ENCODE measurements at regions not wholly inside any gene's neighbourhood (a gene's known extent, or its start where the extent isn't known, plus 50 kb on each side); places are given as distances from the start of the nearest gene placed in this dataset.

DNA sequence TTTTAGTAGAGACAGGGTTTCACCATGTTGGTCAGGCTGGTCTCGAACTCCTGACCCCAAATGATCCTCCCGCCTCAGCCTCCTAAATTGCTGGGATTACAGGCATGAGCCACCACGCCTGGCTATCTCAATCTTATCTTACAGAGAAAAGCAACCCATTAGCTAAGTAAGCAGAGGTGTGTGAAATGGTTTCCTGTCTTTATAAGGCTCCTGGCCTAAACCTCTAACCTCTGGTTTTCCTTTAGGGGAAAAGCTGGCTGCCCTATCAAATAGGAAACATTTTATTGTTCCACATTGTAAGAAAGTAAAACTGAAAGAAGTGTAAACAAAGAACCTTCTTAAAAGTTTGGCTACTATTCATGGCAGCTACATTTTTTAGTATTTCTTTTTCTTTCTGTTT, 78.3 kb upstream of the MORC3 start:
- Histone ChIP-seq H3K4me2 (ENCODE audit: low read length) (no peak overlapping the region), H2BK5ac (ENCODE audit: low read length) (no peak overlapping the region), H2BK15ac (replicated peaks; ENCODE audit: low read depth) (no peak overlapping the region), H3K4me3 (ENCODE audit: low read length) (no peak overlapping the region), H2BK120ac (ENCODE audit: low read depth, low read length) (no peak overlapping the region), H4K8ac (ENCODE audit: low read depth, low read length) (no peak overlapping the region), H3K4me1 (ENCODE audit: control insufficient read depth, low read depth, low read length) (no peaks in the 10 kb centered on the region), H3K27ac (ENCODE audit: low read depth, low read length) (no peak overlapping the region), H4K5ac (ENCODE audit: low read length) (no peak overlapping the region), H3K23ac (ENCODE audit: low read length) (no peak overlapping the region), H3K4ac (ENCODE audit: low read depth, low read length) (no peak overlapping the region), H2AK5ac (ENCODE audit: low read length) (no peak overlapping the region), H3K79me1 (ENCODE audit: low read length) (no peaks in the 10 kb centered on the region), H3K18ac (ENCODE audit: low read length) (no peak overlapping the region), H3K27me3 (ENCODE audit: insufficient read depth, low read length, poor library complexity) (no peaks in the 10 kb centered on the region), H3K56ac (ENCODE audit: low read length) (no peak overlapping the region), H3K79me2 (ENCODE audit: control insufficient read depth, insufficient read depth, low read length) (no peaks in the 10 kb centered on the region), H3K36me3 (ENCODE audit: control insufficient read depth, insufficient read depth, low read length) (no peaks in the 10 kb centered on the region), H3K9ac (ENCODE audit: low read length) (no peak overlapping the region)
- no CpG with 5 or more reads among the region's 3 CpGs for WGBS (ENCODE audit: extremely low coverage, insufficient coverage, low lambda C conversion rate)
- peak; percentile 26 for DNase-seq

DNA sequence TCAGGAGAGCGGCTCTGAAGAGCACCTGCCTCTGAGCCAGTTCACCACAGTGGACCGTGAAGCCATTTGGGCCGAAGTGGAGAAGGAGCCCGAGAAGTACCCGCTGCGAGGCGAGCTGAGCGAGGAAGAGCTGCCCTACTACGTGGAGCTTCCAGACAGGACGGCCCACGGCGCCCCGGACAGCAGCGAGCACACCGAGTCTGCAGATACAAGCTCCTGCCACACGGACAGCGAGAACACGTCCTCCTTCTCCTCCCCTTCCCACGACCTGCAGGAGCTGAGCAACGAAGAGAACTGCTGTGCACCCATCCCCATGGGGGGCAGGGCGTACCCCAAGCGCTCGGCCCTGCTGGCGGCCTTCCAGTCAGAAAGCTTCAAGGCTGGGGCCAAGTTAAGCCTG, 74.9 kb upstream of the MORC3 start:
- no CpG with 5 or more reads among the region's 24 CpGs for WGBS (ENCODE audit: extremely low coverage, insufficient coverage, low lambda C conversion rate)
- Histone ChIP-seq H4K5ac (ENCODE audit: low read length) (no peak overlapping the region), H3K27me3 (ENCODE audit: insufficient read depth, low read length, poor library complexity) (no peaks in the 10 kb centered on the region), H3K4ac (ENCODE audit: low read depth, low read length) (no peak overlapping the region), H3K9ac (ENCODE audit: low read length) (no peak overlapping the region), H3K4me1 (ENCODE audit: control insufficient read depth, low read depth, low read length) (no peaks in the 10 kb centered on the region), H3K79me1 (ENCODE audit: low read length) (no peaks in the 10 kb centered on the region), H2BK120ac (ENCODE audit: low read depth, low read length) (no peak overlapping the region), H3K27ac (ENCODE audit: low read depth, low read length) (no peak overlapping the region), H3K36me3 (ENCODE audit: control insufficient read depth, insufficient read depth, low read length) (no peaks in the 10 kb centered on the region), H3K4me3 (ENCODE audit: low read length) (no peak overlapping the region), H3K79me2 (ENCODE audit: control insufficient read depth, insufficient read depth, low read length) (no peaks in the 10 kb centered on the region), H2AK5ac (ENCODE audit: low read length) (no peak overlapping the region), H3K23ac (ENCODE audit: low read length) (no peak overlapping the region), H4K8ac (ENCODE audit: low read depth, low read length) (no peak overlapping the region), H3K56ac (ENCODE audit: low read length) (no peak overlapping the region), H2BK15ac (replicated peaks; ENCODE audit: low read depth) (no peak overlapping the region), H3K4me2 (ENCODE audit: low read length) (no peak overlapping the region), H3K18ac (ENCODE audit: low read length) (no peak overlapping the region), H2BK5ac (ENCODE audit: low read length) (no peak overlapping the region)
- DNase-seq, result no peak

DNA sequence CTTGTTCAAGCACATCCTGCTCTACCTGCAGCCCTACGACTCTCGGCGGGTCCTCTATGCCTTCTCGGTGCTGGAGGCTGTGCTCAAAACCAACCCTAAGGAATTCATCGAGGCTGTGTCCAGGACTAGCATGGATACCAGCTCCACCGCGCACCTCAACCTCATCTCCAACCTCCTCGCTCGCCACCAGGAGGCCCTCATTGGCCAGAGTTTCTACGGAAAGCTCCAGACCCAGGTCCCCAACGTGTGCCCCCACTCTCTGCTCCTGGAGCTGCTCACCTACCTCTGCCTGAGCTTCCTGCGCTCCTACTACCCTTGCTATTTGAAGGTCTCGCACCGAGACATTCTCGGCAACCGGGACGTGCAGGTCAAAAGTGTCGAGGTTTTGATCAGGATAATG, 74.3 kb upstream of the MORC3 start:
- no peak overlapping the region for H3K4me3 ChIP-seq (ENCODE audit: low read length)
- no peaks in the 10 kb centered on the region for H3K36me3 ChIP-seq (ENCODE audit: control insufficient read depth, insufficient read depth, low read length)
- H4K5ac ChIP-seq (ENCODE audit: low read length), result no peak overlapping the region
- no peak overlapping the region for H3K23ac ChIP-seq (ENCODE audit: low read length)
- H2BK15ac ChIP-seq (replicated peaks; ENCODE audit: low read depth), result no peak overlapping the region
- H3K4ac ChIP-seq (ENCODE audit: low read depth, low read length), result no peak overlapping the region
- H3K4me2 ChIP-seq (ENCODE audit: low read length), result no peak overlapping the region
- H3K27ac ChIP-seq (ENCODE audit: low read depth, low read length), result no peak overlapping the region
- no peak overlapping the region for H4K8ac ChIP-seq (ENCODE audit: low read depth, low read length)
- H3K9ac ChIP-seq (ENCODE audit: low read length), result no peak overlapping the region
- DNase-seq, result peak; percentile 9
- H3K79me1 ChIP-seq (ENCODE audit: low read length), result no peaks in the 10 kb centered on the region
- H2BK5ac ChIP-seq (ENCODE audit: low read length), result no peak overlapping the region
- no peaks in the 10 kb centered on the region for H3K27me3 ChIP-seq (ENCODE audit: insufficient read depth, low read length, poor library complexity)
- no peaks in the 10 kb centered on the region for H3K79me2 ChIP-seq (ENCODE audit: control insufficient read depth, insufficient read depth, low read length)
- no peak overlapping the region for H2AK5ac ChIP-seq (ENCODE audit: low read length)
- H2BK120ac ChIP-seq (ENCODE audit: low read depth, low read length), result no peak overlapping the region
- no peak overlapping the region for H3K18ac ChIP-seq (ENCODE audit: low read length)
- peaks cover 3% of the 10 kb centered on the region for H3K4me1 ChIP-seq (ENCODE audit: control insufficient read depth, low read depth, low read length)
- no peak overlapping the region for H3K56ac ChIP-seq (ENCODE audit: low read length)
- no CpG with 5 or more reads among the region's 18 CpGs for WGBS (ENCODE audit: extremely low coverage, insufficient coverage, low lambda C conversion rate)

DNA sequence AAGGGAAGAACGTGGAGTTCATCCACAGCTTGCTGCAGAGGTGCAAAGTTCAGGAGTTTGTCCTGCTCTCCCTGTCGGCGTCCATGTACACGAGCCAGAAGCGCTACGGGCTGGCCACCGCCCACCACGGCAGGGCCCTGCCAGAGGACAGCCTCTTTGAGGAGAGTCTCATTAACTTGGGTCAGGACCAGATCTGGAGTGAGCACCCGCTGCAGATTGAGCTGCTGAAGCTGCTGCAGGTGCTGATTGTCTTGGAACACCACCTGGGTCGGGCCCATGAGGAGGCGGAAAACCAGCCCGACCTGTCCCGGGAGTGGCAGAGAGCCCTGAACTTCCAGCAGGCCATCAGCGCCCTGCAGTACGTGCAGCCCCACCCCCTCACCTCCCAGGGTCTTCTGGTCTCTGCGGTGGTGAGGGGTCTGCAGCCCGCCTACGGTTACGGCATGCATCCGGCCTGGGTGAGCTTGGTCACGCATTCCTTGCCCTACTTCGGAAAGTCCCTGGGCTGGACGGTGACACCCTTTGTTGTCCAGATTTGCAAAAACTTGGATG, 73.8 kb upstream of the MORC3 start:
- H3K36me3 ChIP-seq (ENCODE audit: control insufficient read depth, insufficient read depth, low read length), result no peaks in the 10 kb centered on the region
- no peak overlapping the region for H3K27ac ChIP-seq (ENCODE audit: low read depth, low read length)

DNA sequence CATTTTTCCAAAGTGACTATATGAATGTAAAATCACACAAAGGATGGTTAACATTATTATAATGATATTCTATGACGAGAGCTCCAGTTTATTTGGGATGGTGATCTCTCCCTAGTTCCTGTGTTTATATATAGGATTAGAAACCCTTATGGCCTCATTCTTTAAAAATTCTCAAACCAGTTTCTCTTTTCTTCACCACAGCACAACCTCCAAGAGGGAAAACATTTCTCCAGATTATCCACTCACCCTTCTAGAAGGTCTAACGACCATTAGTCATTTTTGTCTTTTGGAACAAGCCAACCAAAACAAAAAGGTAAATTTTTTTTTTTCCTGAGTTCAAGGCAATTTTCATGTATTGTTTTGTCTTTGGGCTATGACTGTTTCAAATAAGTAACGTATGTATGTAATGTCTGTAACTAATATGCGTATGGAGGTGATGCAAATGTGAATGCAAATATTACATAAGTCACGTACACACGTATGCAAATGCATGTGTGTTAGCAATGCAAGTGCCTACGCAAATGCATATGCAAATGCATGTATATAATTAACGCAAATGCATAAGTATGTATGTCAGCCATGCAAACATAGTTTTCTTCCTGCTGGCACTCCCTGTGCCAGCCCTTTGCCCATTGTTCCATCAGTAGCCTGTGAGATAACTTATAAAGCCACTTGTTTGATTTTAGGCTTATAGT, 72.5 kb upstream of the MORC3 start:
- no CpG with 5 or more reads among the region's 8 CpGs for WGBS (ENCODE audit: extremely low coverage, insufficient coverage, low lambda C conversion rate)
- Histone ChIP-seq H3K4me3 (ENCODE audit: low read length) (no peak overlapping the region), H3K9ac (ENCODE audit: low read length) (no peak overlapping the region), H2BK120ac (ENCODE audit: low read depth, low read length) (no peak overlapping the region), H3K79me1 (ENCODE audit: low read length) (no peaks in the 10 kb centered on the region), H3K79me2 (ENCODE audit: control insufficient read depth, insufficient read depth, low read length) (no peaks in the 10 kb centered on the region), H3K36me3 (ENCODE audit: control insufficient read depth, insufficient read depth, low read length) (no peaks in the 10 kb centered on the region), H3K18ac (ENCODE audit: low read length) (no peak overlapping the region), H2AK5ac (ENCODE audit: low read length) (no peak overlapping the region), H3K4me1 (ENCODE audit: control insufficient read depth, low read depth, low read length) (peaks cover 6% of the 10 kb centered on the region), H3K56ac (ENCODE audit: low read length) (no peak overlapping the region), H3K27ac (ENCODE audit: low read depth, low read length) (no peak overlapping the region), H4K8ac (ENCODE audit: low read depth, low read length) (no peak overlapping the region), H3K23ac (ENCODE audit: low read length) (no peak overlapping the region), H2BK5ac (ENCODE audit: low read length) (no peak overlapping the region), H4K5ac (ENCODE audit: low read length) (no peak overlapping the region), H3K4me2 (ENCODE audit: low read length) (no peak overlapping the region), H3K27me3 (ENCODE audit: insufficient read depth, low read length, poor library complexity) (no peaks in the 10 kb centered on the region), H3K4ac (ENCODE audit: low read depth, low read length) (no peak overlapping the region), H2BK15ac (replicated peaks; ENCODE audit: low read depth) (no peak overlapping the region)
- no peak for DNase-seq

More for the DNA sequence above, 73.8 kb upstream of the MORC3 start:
- H3K23ac ChIP-seq (ENCODE audit: low read length), result no peak overlapping the region
- H3K9ac ChIP-seq (ENCODE audit: low read length), result no peak overlapping the region
- H2BK5ac ChIP-seq (ENCODE audit: low read length), result no peak overlapping the region
- H3K56ac ChIP-seq (ENCODE audit: low read length), result no peak overlapping the region
- H3K79me2 ChIP-seq (ENCODE audit: control insufficient read depth, insufficient read depth, low read length), result no peaks in the 10 kb centered on the region
- WGBS (ENCODE audit: extremely low coverage, insufficient coverage, low lambda C conversion rate), result no CpG with 5 or more reads among the region's 23 CpGs
- no peak overlapping the region for H4K5ac ChIP-seq (ENCODE audit: low read length)
- no peak overlapping the region for H3K18ac ChIP-seq (ENCODE audit: low read length)
- no peaks in the 10 kb centered on the region for H3K79me1 ChIP-seq (ENCODE audit: low read length)
- no peak overlapping the region for H2BK15ac ChIP-seq (replicated peaks; ENCODE audit: low read depth)
- H3K4me3 ChIP-seq (ENCODE audit: low read length), result no peak overlapping the region
- no peak overlapping the region for H2BK120ac ChIP-seq (ENCODE audit: low read depth, low read length)
- H3K27me3 ChIP-seq (ENCODE audit: insufficient read depth, low read length, poor library complexity), result no peaks in the 10 kb centered on the region
- no peak overlapping the region for H2AK5ac ChIP-seq (ENCODE audit: low read length)
- H4K8ac ChIP-seq (ENCODE audit: low read depth, low read length), result no peak overlapping the region
- H3K4me2 ChIP-seq (ENCODE audit: low read length), result no peak overlapping the region
- H3K4ac ChIP-seq (ENCODE audit: low read depth, low read length), result no peak overlapping the region
- no peak for DNase-seq
- peaks cover 6% of the 10 kb centered on the region for H3K4me1 ChIP-seq (ENCODE audit: control insufficient read depth, low read depth, low read length)
